ENCODE measurements at regions not wholly inside any gene's neighbourhood (a gene's known extent, or its start where the extent isn't known, plus 50 kb on each side); places are given as distances from the start of the nearest gene placed in this dataset.

GRCh38 chr11:119823077-119823476 lies 94.1 kb upstream of the NECTIN1 start:
- TF ChIP-seq JUND (IDR thresholded peaks at IDR 0.05; ENCODE audit: low read depth, low read length) (no peak), CTCF (IDR thresholded peaks at IDR 0.05 in 2 of 3, conservative IDR thresholded peaks at IDR 0.05 in 1 of 3; ENCODE audit: control insufficient read depth in 2 of 3, extremely low read depth in 1 of 3, insufficient read depth in 1 of 3, low read depth in 3 of 3, low read length in 3 of 3) (no peak), YY1 (IDR thresholded peaks at IDR 0.05; ENCODE audit: low read depth, low read length) (no peak), PBX3 (IDR thresholded peaks at IDR 0.05; ENCODE audit: insufficient replicate concordance, low read depth, low read length) (no peak), ELK1 (IDR thresholded peaks at IDR 0.05; ENCODE audit: low read depth, low read length) (no peak), CHD1 (IDR thresholded peaks at IDR 0.05; ENCODE audit: low read depth, low read length) (no peak), BACH1 (IDR thresholded peaks at IDR 0.05; ENCODE audit: borderline replicate concordance) (no peak), RAD21 (IDR thresholded peaks at IDR 0.05; ENCODE audit: insufficient read depth, low read depth, low read length) (no peak), BRCA1 (IDR thresholded peaks at IDR 0.05; ENCODE audit: low read depth, low read length) (no peak), DPF2 (IDR thresholded peaks at IDR 0.05) (no peak), MXI1 (IDR thresholded peaks at IDR 0.05; ENCODE audit: low read depth, low read length) (no peak), SUZ12 (IDR thresholded peaks at IDR 0.05; ENCODE audit: unreplicated experiment) (no peak)
